HFFc6 (cell line): ENCODE measurements at regions not wholly inside any gene's neighbourhood (a gene's known extent, or its start where the extent isn't known, plus 50 kb on each side); places are given as distances from the start of the nearest gene placed in this dataset.

Source experiments
- DNase-seq: peaks from one replicate; pipeline ENCODE4 v3.0.0-alpha.2; 2018
- H3K27ac Mint-ChIP-seq: 2 replicates; pipeline ENCODE4 v1.8.0; 2020; ENCODE audit warnings: mild to moderate bottlenecking, mixed read lengths
- H3K27me3 Mint-ChIP-seq: 2 replicates; pipeline ENCODE4 v1.8.0; 2021; ENCODE audit warnings: mild to moderate bottlenecking, moderate library complexity, mixed read lengths; ENCODE audit not compliant: insufficient read depth
- H3K36me3 Mint-ChIP-seq: 2 replicates; pipeline ENCODE4 v1.8.0; 2021; ENCODE audit warnings: low read depth, mixed read lengths
- H3K4me1 Mint-ChIP-seq: 2 replicates; pipeline ENCODE4 v1.8.0; 2020; ENCODE audit warnings: low read depth, mixed read lengths
- H3K4me3 Mint-ChIP-seq: 2 replicates; pipeline ENCODE4 v1.8.0; 2020; ENCODE audit warnings: mild to moderate bottlenecking, moderate library complexity, mixed read lengths
- H3K9me3 Mint-ChIP-seq: 2 replicates; pipeline ENCODE4 v1.8.0; 2020; ENCODE audit warnings: mild to moderate bottlenecking, mixed read lengths
- TF ChIP-seq, protein P1 (sequence below): fragments of 200-600 bp; sonication (generic); IDR thresholded peaks from 2 replicates; pipeline ENCODE4 v1.5.0; 2021; ENCODE audit warnings: antibody characterized with exemption, mild to moderate bottlenecking

DNA sequence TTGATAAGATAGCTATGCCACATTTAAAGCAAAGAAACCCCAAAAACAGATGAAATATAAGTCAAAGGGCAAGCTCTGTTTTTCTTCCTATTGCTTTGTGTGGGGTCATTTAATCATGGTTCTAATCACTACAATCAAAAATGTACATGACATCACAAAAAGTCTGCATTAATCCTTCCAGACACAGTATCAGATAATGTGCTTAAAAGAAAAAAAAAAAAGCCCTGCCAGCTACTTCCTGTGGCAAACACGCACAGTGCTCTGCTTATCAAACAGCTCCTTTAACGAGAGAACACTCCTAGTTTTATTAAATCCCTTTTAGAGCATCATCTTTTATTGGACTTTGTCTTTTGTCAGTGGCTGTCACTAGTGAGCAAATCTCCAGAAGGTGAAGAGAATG lies 1005.8 kb downstream of the GATA3 start:
- H3K9me3 Mint-ChIP-seq, result peaks cover 29% of the 10 kb centered on the region
- no peaks in the 10 kb centered on the region for H3K27me3 Mint-ChIP-seq
- no peak for DNase-seq
- TF ChIP-seq, protein P1, sequence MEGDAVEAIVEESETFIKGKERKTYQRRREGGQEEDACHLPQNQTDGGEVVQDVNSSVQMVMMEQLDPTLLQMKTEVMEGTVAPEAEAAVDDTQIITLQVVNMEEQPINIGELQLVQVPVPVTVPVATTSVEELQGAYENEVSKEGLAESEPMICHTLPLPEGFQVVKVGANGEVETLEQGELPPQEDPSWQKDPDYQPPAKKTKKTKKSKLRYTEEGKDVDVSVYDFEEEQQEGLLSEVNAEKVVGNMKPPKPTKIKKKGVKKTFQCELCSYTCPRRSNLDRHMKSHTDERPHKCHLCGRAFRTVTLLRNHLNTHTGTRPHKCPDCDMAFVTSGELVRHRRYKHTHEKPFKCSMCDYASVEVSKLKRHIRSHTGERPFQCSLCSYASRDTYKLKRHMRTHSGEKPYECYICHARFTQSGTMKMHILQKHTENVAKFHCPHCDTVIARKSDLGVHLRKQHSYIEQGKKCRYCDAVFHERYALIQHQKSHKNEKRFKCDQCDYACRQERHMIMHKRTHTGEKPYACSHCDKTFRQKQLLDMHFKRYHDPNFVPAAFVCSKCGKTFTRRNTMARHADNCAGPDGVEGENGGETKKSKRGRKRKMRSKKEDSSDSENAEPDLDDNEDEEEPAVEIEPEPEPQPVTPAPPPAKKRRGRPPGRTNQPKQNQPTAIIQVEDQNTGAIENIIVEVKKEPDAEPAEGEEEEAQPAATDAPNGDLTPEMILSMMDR, result no peak
- no peaks in the 10 kb centered on the region for H3K4me1 Mint-ChIP-seq
- no peaks in the 10 kb centered on the region for H3K36me3 Mint-ChIP-seq
- no peak overlapping the region for H3K4me3 Mint-ChIP-seq
- no peak overlapping the region for H3K27ac Mint-ChIP-seq

DNA sequence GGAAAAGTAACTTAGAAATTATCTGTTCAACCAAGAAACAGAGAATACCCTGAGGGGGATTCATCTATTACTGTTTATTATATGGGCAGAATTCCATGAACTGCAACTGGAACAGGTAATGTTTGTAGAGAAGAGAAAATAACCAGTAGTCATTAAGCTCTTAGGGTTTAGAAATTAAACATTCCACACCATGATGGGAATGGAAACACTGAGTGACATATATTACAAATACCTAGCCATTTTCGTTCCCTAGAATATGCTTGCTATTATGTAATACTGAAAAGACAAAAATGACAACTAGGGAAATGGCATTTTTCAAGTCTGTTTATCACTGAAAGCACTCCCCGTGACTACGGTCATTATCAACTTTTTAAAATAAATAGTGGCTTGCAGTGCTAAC lies 1007.4 kb downstream of the GATA3 start:
- TF ChIP-seq, protein P1, result no peak
- Mint-ChIP-seq H3K4me1 (no peaks in the 10 kb centered on the region), H3K27me3 (no peaks in the 10 kb centered on the region), H3K4me3 (no peak overlapping the region), H3K27ac (no peak overlapping the region), H3K36me3 (no peaks in the 10 kb centered on the region), H3K9me3 (peaks cover 30% of the 10 kb centered on the region)
- DNase-seq, result no peak

DNA sequence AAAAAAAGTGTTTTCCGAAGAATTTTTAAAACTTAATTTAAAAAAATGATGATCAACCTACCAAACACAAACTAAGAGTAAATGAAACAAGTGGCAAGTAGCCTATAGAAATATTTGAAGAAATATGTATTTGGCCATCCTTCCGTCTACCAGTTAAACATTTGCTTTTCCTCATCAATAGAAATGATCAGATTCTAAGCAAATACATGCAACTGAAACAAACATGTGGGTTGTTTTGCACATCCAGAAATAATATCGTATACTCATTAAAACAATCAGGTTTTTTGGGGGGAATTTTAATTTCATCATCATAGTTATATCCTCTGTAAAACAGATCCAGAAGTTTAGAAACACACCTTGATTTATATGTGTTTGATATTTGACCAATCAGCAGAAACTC lies 1011.7 kb downstream of the GATA3 start:
- Mint-ChIP-seq H3K36me3 (no peaks in the 10 kb centered on the region), H3K9me3 (peaks cover 25% of the 10 kb centered on the region), H3K27ac (no peak overlapping the region), H3K27me3 (no peaks in the 10 kb centered on the region), H3K4me1 (no peaks in the 10 kb centered on the region), H3K4me3 (no peak overlapping the region)
- no peak for DNase-seq
- TF ChIP-seq, protein P1, result no peak

DNA sequence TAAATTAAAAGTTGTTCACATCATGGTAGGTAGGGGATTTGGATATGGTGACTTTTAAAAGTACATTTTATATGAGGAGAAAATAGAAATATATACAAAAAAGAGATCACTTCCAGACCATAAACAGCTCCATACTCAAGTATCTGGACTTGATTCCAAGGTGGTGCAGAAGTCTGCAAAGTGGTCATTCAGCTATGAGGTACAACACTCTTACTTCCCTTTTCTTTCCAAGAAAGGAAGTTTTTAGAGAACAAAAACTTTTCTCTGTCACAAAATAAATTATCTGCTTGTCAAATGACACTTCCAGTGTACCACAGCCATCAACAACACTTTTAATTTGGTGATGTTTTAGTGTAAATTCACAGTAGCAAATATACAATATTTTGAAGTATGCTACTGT lies 1013.5 kb downstream of the GATA3 start:
- H3K36me3 Mint-ChIP-seq, result no peaks in the 10 kb centered on the region
- TF ChIP-seq, protein P1, result no peak
- no peaks in the 10 kb centered on the region for H3K4me1 Mint-ChIP-seq
- no peaks in the 10 kb centered on the region for H3K27me3 Mint-ChIP-seq
- H3K27ac Mint-ChIP-seq, result no peak overlapping the region
- peaks cover 30% of the 10 kb centered on the region for H3K9me3 Mint-ChIP-seq
- no peak overlapping the region for H3K4me3 Mint-ChIP-seq
- no peak for DNase-seq

DNA sequence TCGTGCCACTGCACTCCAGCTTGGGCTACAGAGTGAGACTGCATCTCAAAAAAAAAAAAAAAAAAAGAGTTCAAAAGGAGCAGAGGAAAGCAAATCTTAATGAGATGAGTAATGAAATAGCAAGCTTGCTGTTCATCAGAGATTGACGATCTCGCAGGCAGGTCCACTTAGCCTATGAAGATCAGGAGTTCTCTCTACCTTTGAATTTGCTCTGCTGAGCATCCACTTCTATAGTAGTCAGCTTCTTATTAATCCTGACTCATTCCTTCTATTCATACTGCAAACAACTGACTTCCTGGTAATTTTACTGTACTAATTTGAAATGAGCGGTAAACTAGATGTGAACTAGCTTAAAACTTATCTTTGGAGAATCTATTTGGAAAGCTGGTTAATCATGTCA lies 1014.6 kb downstream of the GATA3 start:
- H3K27ac Mint-ChIP-seq, result no peak overlapping the region
- H3K4me1 Mint-ChIP-seq, result no peaks in the 10 kb centered on the region
- no peaks in the 10 kb centered on the region for H3K36me3 Mint-ChIP-seq
- H3K9me3 Mint-ChIP-seq, result peaks cover 34% of the 10 kb centered on the region
- H3K4me3 Mint-ChIP-seq, result no peak overlapping the region
- TF ChIP-seq, protein P1, result no peak
- no peaks in the 10 kb centered on the region for H3K27me3 Mint-ChIP-seq
- no peak for DNase-seq

DNA sequence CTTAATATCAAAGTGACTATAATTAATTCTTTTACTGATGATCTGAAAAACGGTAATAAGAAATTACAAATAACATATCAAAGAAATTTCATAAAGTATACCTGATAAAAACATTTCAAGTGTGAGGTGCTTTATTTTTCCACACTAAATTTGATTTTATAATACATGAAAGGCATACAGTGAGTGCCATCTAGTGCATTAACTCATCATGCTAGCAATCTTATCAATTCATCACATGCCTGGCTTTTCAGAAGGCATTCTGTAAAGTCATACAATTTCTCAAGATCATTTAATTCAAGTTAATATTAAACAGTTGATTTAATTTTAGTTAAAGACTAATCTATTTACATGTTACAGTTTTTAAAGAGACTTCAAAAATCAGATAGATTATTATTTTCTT lies 1020.9 kb downstream of the GATA3 start:
- no peaks in the 10 kb centered on the region for H3K4me1 Mint-ChIP-seq
- H3K9me3 Mint-ChIP-seq, result peaks cover 23% of the 10 kb centered on the region
- H3K27me3 Mint-ChIP-seq, result no peaks in the 10 kb centered on the region
- TF ChIP-seq, protein P1, result no peak
- no peak for DNase-seq
- H3K36me3 Mint-ChIP-seq, result no peaks in the 10 kb centered on the region
- H3K27ac Mint-ChIP-seq, result no peak overlapping the region
- H3K4me3 Mint-ChIP-seq, result no peak overlapping the region
